H1 (cell line): ENCODE measurements at regions not wholly inside any gene's neighbourhood (a gene's known extent, or its start where the extent isn't known, plus 50 kb on each side); places are given as distances from the start of the nearest gene placed in this dataset.

Experiments
- CTCF ChIA-PET: fragments of 300-600 bp; sonication (Branson Sonifier 250); formaldehyde crosslinking; loops from one replicate; lab custom pipeline; 2021; ENCODE audit not compliant: partially characterized antibody; lab: Charles Lee
- POLR2A ChIA-PET: fragments of 300-600 bp; sonication (Branson Sonifier 250); formaldehyde crosslinking; loops from one replicate; lab custom pipeline; 2021; ENCODE audit warnings: inconsistent platforms; ENCODE audit not compliant: partially characterized antibody; lab: Charles Lee
- DNase-seq, 2 experiments: peaks; one replicate each; pipeline versions ENCODE4 v3.0.0 to v3.0.0-alpha.2; 2010 to 2022; ENCODE audit warnings: low spot score in 2 of 2, low read depth in 1 of 2, mixed read lengths in 1 of 2
- FAIRE-seq: peaks from 2 replicates; lab custom pipeline; 2011; peaks lifted over from hg19 to GRCh38; lab: Jason Lieb, UNC
- H2AFZ ChIP-seq: 2 replicates; pipeline ENCODE4 v1.8.1; 2012; ENCODE audit warnings: low read length, inconsistent platforms
- H2AK5ac ChIP-seq: 2 replicates; pipeline ENCODE4 v1.6.1; 2013; ENCODE audit warnings: low read depth, low read length
- H2BK120ac ChIP-seq: replicated peaks from 2 replicates; pipeline ENCODE3; 2013; ENCODE audit warnings: low read depth, low read length, inconsistent platforms
- H2BK12ac ChIP-seq: 2 replicates; pipeline ENCODE4 v1.6.1; 2013; ENCODE audit warnings: low read depth, low read length
- H2BK15ac ChIP-seq: 2 replicates; pipeline ENCODE4 v1.6.1; 2013; ENCODE audit warnings: low read length
- H2BK20ac ChIP-seq: 2 replicates; pipeline ENCODE4 v1.6.1; 2013; ENCODE audit warnings: low read length
- H2BK5ac ChIP-seq: 2 replicates; pipeline ENCODE4 v1.6.1; 2013; ENCODE audit warnings: low read depth, low read length
- H3K14ac ChIP-seq: 2 replicates; pipeline ENCODE4 v1.6.1; 2013; ENCODE audit warnings: inconsistent platforms; ENCODE audit not compliant: insufficient read length
- H3K18ac ChIP-seq: 2 replicates; pipeline ENCODE4 v1.6.1; 2013; ENCODE audit warnings: low read length; ENCODE audit errors: extremely low read depth
- H3K23ac ChIP-seq: 2 replicates; pipeline ENCODE4 v1.6.1; 2013; ENCODE audit warnings: inconsistent platforms; ENCODE audit not compliant: insufficient read length
- H3K23me2 ChIP-seq: 2 replicates; pipeline ENCODE4 v1.6.1; 2013; ENCODE audit warnings: low read depth, low read length
- H3K27ac ChIP-seq: 2 replicates; pipeline ENCODE4 v1.6.1; 2011; ENCODE audit warnings: low read depth, low read length, inconsistent platforms
- H3K27me3 ChIP-seq, 4 experiments: replicated peaks in 1 of 4; 1 replicate in 1 of 4; 2 replicates in 3 of 4; pipeline versions ENCODE4 v1.6.1 to v1.8.1; 2011 to 2013; ENCODE audit warnings: low read length in 3 of 4, mild to moderate bottlenecking in 3 of 4, inconsistent platforms in 2 of 4, mixed read lengths in 2 of 4, moderate library complexity in 1 of 4; ENCODE audit not compliant: control insufficient read depth in 3 of 4, insufficient read depth in 3 of 4; ENCODE audit errors: extremely low read depth in 1 of 4
- H3K36me3 ChIP-seq, 4 experiments: 2 replicates each; pipeline versions ENCODE4 v1.6.1 to v1.8.1; 2011 to 2013; ENCODE audit warnings: mild to moderate bottlenecking in 4 of 4, low read length in 3 of 4, moderate library complexity in 2 of 4, control low read depth in 1 of 4, inconsistent platforms in 1 of 4; ENCODE audit not compliant: insufficient read depth in 4 of 4, control insufficient read depth in 2 of 4
- H3K4ac ChIP-seq: replicated peaks from 2 replicates; pipeline ENCODE3; 2013; ENCODE audit warnings: low read length, low read depth, mixed read lengths, inconsistent platforms; ENCODE audit not compliant: insufficient read length
- H3K4me1 ChIP-seq, 4 experiments: replicated peaks in 1 of 4; 1 replicate in 1 of 4; 2 replicates in 3 of 4; pipeline versions ENCODE4 v1.6.1 to v1.8.1; 2011 to 2013; ENCODE audit warnings: low read length in 3 of 4, inconsistent platforms in 2 of 4, mixed read lengths in 1 of 4; ENCODE audit not compliant: insufficient read depth in 4 of 4, control insufficient read depth in 3 of 4
- H3K4me2 ChIP-seq, 2 experiments: 2 replicates each; pipeline versions ENCODE4 v1.6.1 to v1.8.1; 2011 to 2013; ENCODE audit warnings: low read depth in 2 of 2, low read length in 2 of 2, control low read depth in 1 of 2, inconsistent platforms in 1 of 2, mild to moderate bottlenecking in 1 of 2; ENCODE audit not compliant: insufficient read depth in 1 of 2
- H3K4me3 ChIP-seq, 4 experiments: fragments of 200-600, 300-600 bp in 1 of 4; sonication (generic), shearing (Covaris generic), sonication (Bioruptor Twin) in 1 of 4; 2 replicates each; pipeline versions ENCODE4 v1.5.1 to v1.8.1; 2011 to 2016; ENCODE audit warnings: low read length in 4 of 4, low read depth in 3 of 4, control low read depth in 2 of 4, inconsistent platforms in 2 of 4, mild to moderate bottlenecking in 2 of 4, mixed read lengths in 1 of 4, moderate library complexity in 1 of 4; ENCODE audit not compliant: insufficient read depth in 2 of 4; ENCODE audit errors: extremely low read depth in 1 of 4
- H3K56ac ChIP-seq: replicated peaks from 2 replicates; pipeline ENCODE3; 2013; ENCODE audit warnings: low read depth, mild to moderate bottlenecking, mixed read lengths, low read length, inconsistent platforms; ENCODE audit not compliant: insufficient read length
- H3K79me1 ChIP-seq: 2 replicates; pipeline ENCODE4 v1.6.1; 2013; ENCODE audit warnings: low read depth, low read length, control low read depth
- H3K79me2 ChIP-seq, 2 experiments: 2 replicates each; pipeline versions ENCODE4 v1.6.1 to v1.8.1; 2012 to 2013; ENCODE audit warnings: low read length in 2 of 2, mild to moderate bottlenecking in 2 of 2, inconsistent platforms in 1 of 2; ENCODE audit not compliant: insufficient read depth in 2 of 2, control insufficient read depth in 1 of 2
- H3K9ac ChIP-seq, 4 experiments: replicated peaks in 1 of 4; 1 replicate in 1 of 4; 2 replicates in 3 of 4; pipeline versions ENCODE4 v1.6.1 to v1.8.1; 2011 to 2013; ENCODE audit warnings: low read depth in 3 of 4, low read length in 3 of 4, control low read depth in 2 of 4, mild to moderate bottlenecking in 2 of 4, moderate library complexity in 2 of 4, inconsistent platforms in 1 of 4; ENCODE audit errors: extremely low read depth in 1 of 4
- H3K9me3 ChIP-seq, 2 experiments: 2 replicates each; pipeline versions ENCODE4 v1.6.1 to v1.8.1; 2012 to 2013; ENCODE audit warnings: mild to moderate bottlenecking in 2 of 2, moderate library complexity in 2 of 2, control low read depth in 1 of 2, inconsistent platforms in 1 of 2, low read depth in 1 of 2, low read length in 1 of 2, mixed read lengths in 1 of 2; ENCODE audit not compliant: insufficient read depth in 2 of 2
- H4K20me1 ChIP-seq, 2 experiments: replicated peaks in 1 of 2; 2 replicates each; pipeline versions ENCODE3 to v1.8.1; 2011 to 2013; ENCODE audit warnings: inconsistent platforms in 2 of 2, low read length in 2 of 2, mild to moderate bottlenecking in 1 of 2; ENCODE audit not compliant: insufficient read depth in 2 of 2, control insufficient read depth in 1 of 2
- H4K5ac ChIP-seq: 2 replicates; pipeline ENCODE4 v1.6.1; 2013; ENCODE audit warnings: low read length, low read depth, mixed read lengths, inconsistent platforms; ENCODE audit not compliant: insufficient read length
- H4K8ac ChIP-seq: 2 replicates; pipeline ENCODE4 v1.8.0; 2013; ENCODE audit warnings: mild to moderate bottlenecking, moderate library complexity, low read length, inconsistent platforms; ENCODE audit not compliant: insufficient read depth; ENCODE audit errors: extremely low read depth
- H4K91ac ChIP-seq: replicated peaks from 2 replicates; pipeline ENCODE3; 2013; ENCODE audit warnings: low read length, mixed read lengths, inconsistent platforms; ENCODE audit not compliant: insufficient read length
- CBX8 ChIP-seq: fragments of 300-800, 300-1000 bp; sonication (generic); IDR thresholded peaks from 2 replicates; pipeline ENCODE4 v1.7.1; 2016; ENCODE audit warnings: low read depth, low read length, borderline replicate concordance
- EP300 ChIP-seq, 2 experiments: IDR thresholded peaks; 1 replicate in 1 of 2; 2 replicates in 1 of 2; pipeline ENCODE4 v1.6.1; 2011 to 2012; ENCODE audit warnings: low read depth in 2 of 2, low read length in 2 of 2, mild to moderate bottlenecking in 2 of 2, borderline replicate concordance in 1 of 2, inconsistent platforms in 1 of 2, moderate library complexity in 1 of 2
- GTF2F1 ChIP-seq: IDR thresholded peaks from 2 replicates; pipeline ENCODE4 v1.6.1; 2012; ENCODE audit warnings: low read depth, low read length, improper control_type of control experiment, borderline replicate concordance
- HDAC2 ChIP-seq, 2 experiments: fragments of 300-600 bp in 1 of 2; sonication (generic) in 1 of 2; IDR thresholded peaks; 2 replicates each; pipeline ENCODE4 v1.6.1; 2011 to 2012; ENCODE audit warnings: low read depth in 2 of 2, low read length in 2 of 2, mild to moderate bottlenecking in 2 of 2, moderate library complexity in 2 of 2, borderline replicate concordance in 1 of 2, inconsistent platforms in 1 of 2
- JUN ChIP-seq: IDR thresholded peaks from 2 replicates; pipeline ENCODE4 v1.6.1; 2011; ENCODE audit warnings: low read depth, mild to moderate bottlenecking, improper control_type of control experiment, low read length
- JUND ChIP-seq: IDR thresholded peaks from 2 replicates; pipeline ENCODE4 v1.6.1; 2011; ENCODE audit warnings: mild to moderate bottlenecking, improper control_type of control experiment, low read length
- NRF1 ChIP-seq: IDR thresholded peaks from 2 replicates; pipeline ENCODE4 v1.6.1; 2011; ENCODE audit warnings: mild to moderate bottlenecking, low read depth, low read length, improper control_type of control experiment
- POLR2AphosphoS5 ChIP-seq: IDR thresholded peaks from 2 replicates; pipeline ENCODE4 v1.6.1; 2011; ENCODE audit warnings: low read depth, low read length
- RFX5 ChIP-seq: IDR thresholded peaks from 2 replicates; pipeline ENCODE4 v1.6.1; 2011; ENCODE audit warnings: low read depth, low read length, improper control_type of control experiment, borderline replicate concordance
- RNF2 ChIP-seq: fragments of 200-900, 300-1000 bp; sonication (generic); IDR thresholded peaks from 2 replicates; pipeline ENCODE4 v1.7.1; 2016; ENCODE audit warnings: borderline replicate concordance, low read depth, mild to moderate bottlenecking, antibody characterized with exemption, low read length; ENCODE audit not compliant: poor library complexity, severe bottlenecking; ENCODE audit errors: missing control alignments
- SIRT6 ChIP-seq: IDR thresholded peaks from one replicate; pipeline ENCODE4 v1.7.1; 2012; ENCODE audit warnings: low read length, inconsistent platforms
- TBP ChIP-seq: IDR thresholded peaks from 2 replicates; pipeline ENCODE4 v1.6.1; 2011; ENCODE audit warnings: low read depth, low read length, improper control_type of control experiment
- WGBS, 2 experiments: shearing (Covaris generic) in 1 of 2; methylation state at CpG; one replicate each; pipeline versions ENCODE4 v1.1.6 to v1.1.7; 2013 to 2015; ENCODE audit warnings: low lambda C conversion rate in 2 of 2, mixed read lengths in 2 of 2, inconsistent platforms in 1 of 2, low coverage in 1 of 2, missing lambda C conversion rate in 1 of 2; ENCODE audit not compliant: insufficient replicate concordance in 2 of 2, insufficient coverage in 1 of 2, insufficient read length in 1 of 2; ENCODE audit errors: extremely low coverage in 1 of 2, missing lambda C conversion rate in 1 of 2; 5-methylcytosine and 5-hydroxymethylcytosine counted together

- no peaks in the 10 kb centered on the region for H3K79me2 ChIP-seq
- no peak for FAIRE-seq
- H3K36me3 ChIP-seq: no peaks in the 10 kb centered on the region
- H4K20me1 ChIP-seq: no peaks in the 10 kb centered on the region
- H2BK20ac ChIP-seq: no peak overlapping the region
- H3K23ac ChIP-seq: no peak overlapping the region
- H3K27ac ChIP-seq: no peak overlapping the region
- H2AFZ ChIP-seq: no peak overlapping the region
- no peak overlapping the region for H3K56ac ChIP-seq
- H2AK5ac ChIP-seq: no peak overlapping the region
- H4K91ac ChIP-seq: no peak overlapping the region
- no peak overlapping the region for H3K14ac ChIP-seq
- no peaks in the 10 kb centered on the region for H3K9me3 ChIP-seq
- 91% methylated on average over 8 of the region's 8 CpGs; no CpG with 5 or more reads in 1 of the 2 experiments for WGBS, 2 experiments
- CTCF ChIA-PET: no interaction called here
- H3K27me3 ChIP-seq: no peaks in the 10 kb centered on the region
- H3K18ac ChIP-seq: no peak overlapping the region
- no peak overlapping the region for H2BK120ac ChIP-seq
- H2BK5ac ChIP-seq: no peak overlapping the region
- no peak overlapping the region for H3K4me3 ChIP-seq
- DNase-seq: no peak
- no peak for TF ChIP-seq CBX8
- no peak for TF ChIP-seq SIRT6
- TF ChIP-seq HDAC2 (IDR thresholded peaks at IDR 0.05; ENCODE audit: borderline replicate concordance in 1 of 2, low read depth in 2 of 2, low read length in 2 of 2): no peak
- TF ChIP-seq JUN: no peak
- TF ChIP-seq TBP: no peak
- TF ChIP-seq EP300 (IDR thresholded peaks at IDR 0.05; ENCODE audit: borderline replicate concordance in 1 of 2, low read depth in 2 of 2, low read length in 2 of 2): no peak
- TF ChIP-seq RNF2: no peak
- no peak for TF ChIP-seq RFX5
- TF ChIP-seq NRF1: no peak
- TF ChIP-seq POLR2AphosphoS5: no peak
- TF ChIP-seq JUND: no peak
- TF ChIP-seq GTF2F1: no peak
- TF ChIP-seq, all 59 proteins: peak for 0
- H4K8ac ChIP-seq: no peak overlapping the region
- H3K23me2 ChIP-seq: no peaks in the 10 kb centered on the region; the same call in 1 of the 2 replicates
- no peaks in the 10 kb centered on the region for H3K79me1 ChIP-seq
- no peak overlapping the region for H4K5ac ChIP-seq
- H3K4me2 ChIP-seq: no peak overlapping the region
- H3K4ac ChIP-seq: no peak overlapping the region
- no peak overlapping the region for H2BK12ac ChIP-seq
- H3K9ac ChIP-seq: no peak overlapping the region
- H3K4me1 ChIP-seq: no peaks in the 10 kb centered on the region
- H2BK15ac ChIP-seq: no peak overlapping the region
- POLR2A ChIA-PET: no interaction called here
Measured at GRCh38 chr4:124090021-124090420, 622.5 kb downstream of the ANKRD50 start.
